ENCODE measurements at regions not wholly inside any gene's neighbourhood (a gene's known extent, or its start where the extent isn't known, plus 50 kb on each side); places are given as distances from the start of the nearest gene placed in this dataset.

GRCh38 chr6:169062272-169062671 is 191.4 kb downstream of the THBS2 start:
- no peak for TF ChIP-seq CTCF (IDR thresholded peaks at IDR 0.05; ENCODE audit: insufficient read depth, low read depth, low read length)
- no peak for TF ChIP-seq EZH2 (IDR thresholded peaks at IDR 0.05; ENCODE audit: insufficient read depth, low read length)
